HG03575 (cell line): ENCODE measurements at regions not wholly inside any gene's neighbourhood (a gene's known extent, or its start where the extent isn't known, plus 50 kb on each side); places are given as distances from the start of the nearest gene placed in this dataset.

Experiments used
- ATAC-seq: cut with Tn5 transposase; IDR thresholded peaks from one replicate; pipeline ENCODE4 v1.9.1; 2021; ENCODE audit not compliant: unreplicated experiment, insufficient number of reproducible peaks, low FRiP score; ENCODE audit errors: extremely low read depth

GRCh38 chr1:234927312-234927970 lies 201.2 kb downstream of the TOMM20 start:
- ATAC-seq: no peak

- no peak for ATAC-seq
Measured at GRCh38 chr1:234926559-234927311, 201.9 kb downstream of the TOMM20 start.

GRCh38 chr1:234926264-234926558 lies 202.4 kb downstream of the TOMM20 start:
- ATAC-seq: no peak

GRCh38 chr1:234925440-234926263 lies 203.0 kb downstream of the TOMM20 start:
- ATAC-seq: no peak

- ATAC-seq: no peak
Measured at GRCh38 chr1:234924450-234925355, 203.9 kb downstream of the TOMM20 start.

- no peak for ATAC-seq
Measured at GRCh38 chr1:234923626-234924025, 205.0 kb downstream of the TOMM20 start.

- ATAC-seq: no peak
Measured at GRCh38 chr1:234922987-234923386, 205.7 kb downstream of the TOMM20 start.

GRCh38 chr1:234921266-234922062 lies 207.2 kb downstream of the TOMM20 start:
- no peak for ATAC-seq

GRCh38 chr1:234920843-234921140 lies 207.8 kb downstream of the TOMM20 start:
- ATAC-seq: no peak

- no peak for ATAC-seq
Measured at GRCh38 chr1:234920136-234920842, 208.3 kb downstream of the TOMM20 start.

- no peak for ATAC-seq
Measured at GRCh38 chr1:234918961-234919761, 209.5 kb downstream of the TOMM20 start.

- ATAC-seq: no peak
Measured at GRCh38 chr1:234918181-234918841, 210.3 kb downstream of the TOMM20 start.

- no peak for ATAC-seq
Measured at GRCh38 chr1:234917495-234918180, 211.0 kb downstream of the TOMM20 start.

- no peak for ATAC-seq
Measured at GRCh38 chr1:234916840-234917239, 211.8 kb downstream of the TOMM20 start.

- ATAC-seq: no peak
Measured at GRCh38 chr1:234915924-234916675, 212.5 kb downstream of the TOMM20 start.
